Lower leg skin (tissue), 3 donors: ENCODE measurements at regions not wholly inside any gene's neighbourhood (a gene's known extent, or its start where the extent isn't known, plus 50 kb on each side); places are given as distances from the start of the nearest gene placed in this dataset.

Experiments
- POLR2A ChIP-seq, 2 donors: fragments of 450-650 bp; IDR thresholded peaks; one replicate each; pipeline ENCODE4 v1.6.1; 2016 to 2017; ENCODE audit warnings: antibody characterized with exemption in 2 of 2, mild to moderate bottlenecking in 1 of 2, moderate library complexity in 1 of 2
- TF ChIP-seq, protein P1 (sequence below), 3 donors: fragments of 450-650 bp; IDR thresholded peaks; one replicate each; pipeline ENCODE4 v1.5.1; 2016; ENCODE audit warnings: antibody characterized with exemption in 3 of 3, mild to moderate bottlenecking in 3 of 3, moderate library complexity in 2 of 3

DNA sequence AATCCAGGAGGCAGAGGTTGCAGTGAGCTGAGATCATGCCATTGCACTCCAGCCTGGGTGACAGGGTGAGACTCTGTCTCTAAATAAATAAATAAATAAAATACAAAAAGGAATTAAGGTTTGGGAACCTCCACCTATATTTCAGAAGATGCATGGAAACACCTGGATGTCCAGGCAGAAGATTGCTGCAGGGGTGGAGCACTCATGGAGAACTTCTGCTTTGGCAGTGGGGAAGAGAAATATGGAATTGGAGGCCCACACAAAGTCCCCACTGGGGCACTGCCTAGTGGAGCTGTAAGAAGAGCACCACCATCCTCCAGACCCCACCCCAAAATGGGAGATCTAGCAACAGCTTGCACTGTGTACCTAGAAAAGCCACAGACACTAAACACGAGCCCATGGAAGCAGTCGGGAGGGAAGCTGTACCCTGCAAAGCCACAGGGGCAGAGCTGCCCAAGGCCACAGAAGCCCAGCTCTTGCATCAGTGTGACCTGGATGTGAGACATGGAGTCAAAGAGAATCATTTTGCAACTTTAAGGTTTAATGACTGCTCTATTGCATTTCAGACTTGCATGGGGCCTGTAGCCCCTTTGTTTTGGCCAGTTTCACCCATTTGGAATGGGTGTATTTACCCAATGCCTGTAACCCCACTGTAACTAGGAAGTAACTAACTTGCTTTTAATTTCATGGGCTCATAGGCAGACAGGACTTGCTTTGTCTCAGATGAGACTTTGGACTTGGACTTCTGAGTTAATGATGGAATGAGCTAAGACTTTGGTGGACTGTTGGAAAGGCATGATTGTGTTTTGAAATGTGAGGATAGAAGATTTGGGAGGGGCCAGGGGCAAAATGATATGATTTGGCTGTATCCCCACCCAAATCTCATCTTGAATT is 265.3 kb downstream of the ZEB2 start:
- TF ChIP-seq, protein P1, sequence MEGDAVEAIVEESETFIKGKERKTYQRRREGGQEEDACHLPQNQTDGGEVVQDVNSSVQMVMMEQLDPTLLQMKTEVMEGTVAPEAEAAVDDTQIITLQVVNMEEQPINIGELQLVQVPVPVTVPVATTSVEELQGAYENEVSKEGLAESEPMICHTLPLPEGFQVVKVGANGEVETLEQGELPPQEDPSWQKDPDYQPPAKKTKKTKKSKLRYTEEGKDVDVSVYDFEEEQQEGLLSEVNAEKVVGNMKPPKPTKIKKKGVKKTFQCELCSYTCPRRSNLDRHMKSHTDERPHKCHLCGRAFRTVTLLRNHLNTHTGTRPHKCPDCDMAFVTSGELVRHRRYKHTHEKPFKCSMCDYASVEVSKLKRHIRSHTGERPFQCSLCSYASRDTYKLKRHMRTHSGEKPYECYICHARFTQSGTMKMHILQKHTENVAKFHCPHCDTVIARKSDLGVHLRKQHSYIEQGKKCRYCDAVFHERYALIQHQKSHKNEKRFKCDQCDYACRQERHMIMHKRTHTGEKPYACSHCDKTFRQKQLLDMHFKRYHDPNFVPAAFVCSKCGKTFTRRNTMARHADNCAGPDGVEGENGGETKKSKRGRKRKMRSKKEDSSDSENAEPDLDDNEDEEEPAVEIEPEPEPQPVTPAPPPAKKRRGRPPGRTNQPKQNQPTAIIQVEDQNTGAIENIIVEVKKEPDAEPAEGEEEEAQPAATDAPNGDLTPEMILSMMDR (IDR thresholded peaks at IDR 0.05): no peak
- no peak for TF ChIP-seq POLR2A (IDR thresholded peaks at IDR 0.05)
